Fibroblast of villous mesenchyme (primary cell): ENCODE measurements at regions not wholly inside any gene's neighbourhood (a gene's known extent, or its start where the extent isn't known, plus 50 kb on each side); places are given as distances from the start of the nearest gene placed in this dataset.

ENCODE experiments used
- DNase-seq: peaks from one replicate; pipeline ENCODE4 v3.0.0-alpha.2; 2010; ENCODE audit warnings: low read depth
- H3K4me3 ChIP-seq: 2 replicates; pipeline ENCODE4 v1.5.1; 2011; ENCODE audit warnings: low read depth, mild to moderate bottlenecking, low read length
- TF ChIP-seq, protein P1 (sequence below): IDR thresholded peaks from 2 replicates; pipeline ENCODE4 v1.5.1; 2012; ENCODE audit warnings: low read depth, mild to moderate bottlenecking, low read length; ENCODE audit not compliant: insufficient read depth

DNA sequence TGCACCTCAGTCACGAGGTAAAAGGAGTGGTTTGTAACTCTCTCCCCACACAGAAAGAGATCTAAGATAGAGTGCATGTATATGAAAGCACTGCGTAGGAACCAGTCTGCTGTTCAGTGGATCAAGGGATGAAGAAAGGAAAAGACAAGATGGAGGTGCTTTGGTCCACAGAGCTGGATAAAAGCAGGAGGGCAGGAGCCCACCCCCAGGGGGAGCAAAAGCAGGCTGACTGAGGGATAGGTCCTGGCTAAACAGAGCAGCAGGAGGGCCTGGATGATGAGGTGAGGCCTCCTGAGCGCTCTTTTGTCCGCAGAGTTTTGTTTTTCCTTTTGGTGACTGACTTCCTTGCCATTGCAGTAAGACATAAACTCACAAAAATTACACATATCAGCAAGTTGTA, 293.5 kb upstream of the C9orf72 start:
- DNase-seq = no peak
- TF ChIP-seq, protein P1, sequence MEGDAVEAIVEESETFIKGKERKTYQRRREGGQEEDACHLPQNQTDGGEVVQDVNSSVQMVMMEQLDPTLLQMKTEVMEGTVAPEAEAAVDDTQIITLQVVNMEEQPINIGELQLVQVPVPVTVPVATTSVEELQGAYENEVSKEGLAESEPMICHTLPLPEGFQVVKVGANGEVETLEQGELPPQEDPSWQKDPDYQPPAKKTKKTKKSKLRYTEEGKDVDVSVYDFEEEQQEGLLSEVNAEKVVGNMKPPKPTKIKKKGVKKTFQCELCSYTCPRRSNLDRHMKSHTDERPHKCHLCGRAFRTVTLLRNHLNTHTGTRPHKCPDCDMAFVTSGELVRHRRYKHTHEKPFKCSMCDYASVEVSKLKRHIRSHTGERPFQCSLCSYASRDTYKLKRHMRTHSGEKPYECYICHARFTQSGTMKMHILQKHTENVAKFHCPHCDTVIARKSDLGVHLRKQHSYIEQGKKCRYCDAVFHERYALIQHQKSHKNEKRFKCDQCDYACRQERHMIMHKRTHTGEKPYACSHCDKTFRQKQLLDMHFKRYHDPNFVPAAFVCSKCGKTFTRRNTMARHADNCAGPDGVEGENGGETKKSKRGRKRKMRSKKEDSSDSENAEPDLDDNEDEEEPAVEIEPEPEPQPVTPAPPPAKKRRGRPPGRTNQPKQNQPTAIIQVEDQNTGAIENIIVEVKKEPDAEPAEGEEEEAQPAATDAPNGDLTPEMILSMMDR = no peak
- H3K4me3 ChIP-seq = no peak overlapping the region

DNA sequence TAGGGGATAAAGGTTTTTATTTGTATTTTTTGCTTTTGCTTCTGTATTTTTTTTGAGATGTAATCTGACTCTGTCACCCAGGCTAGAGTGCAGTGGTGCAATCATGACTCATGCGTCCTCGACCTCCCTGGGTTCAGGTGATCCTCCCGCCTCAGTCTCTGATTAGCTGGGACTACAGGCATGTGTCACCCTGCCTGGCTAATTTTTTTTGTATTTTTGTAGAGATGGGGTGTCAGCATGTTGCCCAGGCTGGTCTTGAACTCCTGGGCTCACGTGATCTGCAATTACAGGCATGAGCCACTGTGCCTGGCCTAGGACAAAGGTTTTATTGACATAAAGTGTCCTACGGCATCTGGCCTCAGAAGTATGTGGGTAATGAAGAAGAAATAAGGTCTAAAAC, 297.1 kb upstream of the C9orf72 start:
- TF ChIP-seq, protein P1 = no peak
- DNase-seq = peak; percentile 3
- no peak overlapping the region for H3K4me3 ChIP-seq

DNA sequence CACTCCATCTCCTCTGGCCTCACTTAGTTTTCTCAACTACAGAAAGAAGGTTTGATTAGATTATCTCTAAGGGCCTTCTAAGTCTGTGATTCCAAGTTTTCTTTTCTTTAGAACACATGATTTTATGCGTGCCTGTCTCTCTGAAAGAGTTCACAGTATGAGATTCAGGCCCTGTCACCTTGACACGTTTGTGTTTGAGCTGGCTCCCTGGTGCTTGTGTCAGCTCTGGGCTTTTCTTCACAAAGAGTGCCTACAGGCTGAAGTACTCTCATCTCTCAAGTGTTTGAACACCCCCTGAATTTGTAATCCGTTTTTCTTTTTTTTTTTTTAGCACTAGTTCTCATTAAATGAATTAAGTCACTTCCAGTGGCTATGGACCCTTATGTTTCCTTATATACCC, 306.9 kb upstream of the C9orf72 start:
- DNase-seq = no peak
- H3K4me3 ChIP-seq = no peak overlapping the region
- TF ChIP-seq, protein P1 = no peak

DNA sequence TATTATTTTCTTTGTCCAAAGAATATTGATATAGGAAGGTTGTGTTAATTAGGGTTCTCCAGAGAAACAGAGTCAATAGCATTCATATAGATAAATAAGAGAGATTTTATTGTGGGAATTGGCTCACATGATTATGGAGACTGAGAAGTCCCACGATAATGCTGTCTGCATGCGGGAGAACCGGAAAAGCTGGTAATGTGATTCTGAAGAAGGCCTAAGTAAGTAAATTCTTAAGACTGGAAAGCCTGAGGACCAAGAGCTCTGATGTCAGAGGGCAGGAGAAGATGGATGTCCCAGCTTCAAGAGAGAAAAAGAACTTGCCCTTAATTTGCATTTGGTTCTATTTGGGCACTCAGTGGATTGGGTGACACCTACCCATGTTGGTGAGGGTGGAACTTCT, 307.4 kb upstream of the C9orf72 start:
- TF ChIP-seq, protein P1 = no peak
- no peak overlapping the region for H3K4me3 ChIP-seq
- DNase-seq = no peak

DNA sequence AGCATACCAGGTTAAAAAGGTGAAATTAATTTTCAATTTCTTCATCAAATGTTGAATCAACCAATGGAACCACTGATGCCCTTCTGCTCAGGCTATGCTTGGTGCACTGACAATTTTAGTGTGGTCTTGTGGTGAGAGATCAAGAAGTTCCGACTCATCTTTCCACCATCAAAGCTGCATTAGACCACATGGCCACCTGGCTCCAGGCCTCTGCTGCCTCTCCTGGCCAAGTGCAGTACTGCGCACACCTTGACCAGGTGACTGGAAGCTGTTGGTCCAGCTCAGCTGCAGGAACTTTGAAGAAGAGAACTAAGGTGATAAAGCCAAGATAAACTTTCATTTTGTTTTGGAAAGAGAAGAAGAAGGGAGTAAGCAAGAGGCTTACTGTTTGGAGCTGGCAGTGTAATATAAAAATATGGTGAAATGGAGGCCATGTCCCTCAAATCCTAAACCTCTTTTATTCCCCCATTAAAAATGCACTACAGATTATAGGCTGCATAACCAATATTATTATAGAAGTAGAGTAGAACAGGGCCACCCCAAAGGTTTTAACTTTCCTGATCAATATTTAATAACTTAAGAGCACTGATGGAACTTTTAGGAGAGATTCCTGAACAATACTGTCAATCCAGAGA, 315.5 kb upstream of the C9orf72 start:
- no peak for DNase-seq
- no peak overlapping the region for H3K4me3 ChIP-seq
- TF ChIP-seq, protein P1 = peak; percentile 68

DNA sequence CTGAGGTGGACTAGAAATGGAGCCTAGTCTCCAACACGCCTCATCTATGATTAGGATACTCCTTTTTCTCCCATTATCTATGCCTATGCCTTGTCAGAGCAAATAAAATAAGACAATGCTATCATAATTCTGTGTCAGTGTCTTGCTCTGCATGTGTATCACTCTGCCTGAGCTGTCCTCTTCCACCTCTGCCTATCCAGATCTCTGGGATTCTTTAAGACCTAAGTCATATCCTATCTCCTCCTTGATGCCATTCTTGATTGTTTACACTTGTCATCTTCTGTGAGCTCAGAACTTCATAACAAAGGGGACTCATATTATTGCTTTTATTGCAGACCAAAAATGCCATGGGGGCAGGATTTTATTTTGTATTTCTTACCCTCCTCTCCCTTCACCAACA, 351.2 kb upstream of the C9orf72 start:
- DNase-seq = no peak
- TF ChIP-seq, protein P1 = no peak
- H3K4me3 ChIP-seq = no peak overlapping the region

DNA sequence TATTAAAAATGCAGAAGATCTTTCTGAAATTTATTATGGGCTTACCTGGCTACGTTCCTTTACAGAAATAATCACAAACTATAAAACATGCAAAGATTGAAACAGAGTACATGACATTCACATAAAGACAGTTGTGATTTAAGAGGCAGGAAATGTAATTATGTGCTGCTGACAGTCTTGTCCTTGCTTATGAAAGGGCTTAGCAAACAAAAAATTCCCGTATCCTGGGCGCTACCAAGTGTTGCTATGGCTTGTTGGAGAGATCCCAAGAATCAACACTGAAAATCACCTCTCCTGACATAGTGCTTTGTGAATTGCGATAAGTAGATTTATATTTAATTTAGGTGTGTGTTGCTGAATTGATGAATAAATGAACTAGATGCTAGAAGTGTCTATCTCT, 352.5 kb upstream of the C9orf72 start:
- TF ChIP-seq, protein P1 = no peak
- DNase-seq = no peak
- no peak overlapping the region for H3K4me3 ChIP-seq
